Epithelial cell of esophagus (primary cell): ENCODE measurements at regions not wholly inside any gene's neighbourhood (a gene's known extent, or its start where the extent isn't known, plus 50 kb on each side); places are given as distances from the start of the nearest gene placed in this dataset.

Experiments used
- DNase-seq: peaks from one replicate; pipeline ENCODE4 v3.0.0; 2010; ENCODE audit warnings: low read depth
- H3K4me3 ChIP-seq: 2 replicates; pipeline ENCODE4 v1.5.1; 2011; ENCODE audit warnings: mild to moderate bottlenecking, low read length, control low read depth
- TF ChIP-seq, protein P1 (sequence below): IDR thresholded peaks from 2 replicates; pipeline ENCODE4 v1.5.1; 2011; ENCODE audit warnings: low read depth, mild to moderate bottlenecking, low read length, control low read depth, inconsistent platforms; ENCODE audit not compliant: insufficient read depth; ENCODE audit errors: missing control alignments

- no peak for DNase-seq
Observed at GRCh38 chr14:76974365-76974764, 54.1 kb downstream of the IRF2BPL start.

DNA sequence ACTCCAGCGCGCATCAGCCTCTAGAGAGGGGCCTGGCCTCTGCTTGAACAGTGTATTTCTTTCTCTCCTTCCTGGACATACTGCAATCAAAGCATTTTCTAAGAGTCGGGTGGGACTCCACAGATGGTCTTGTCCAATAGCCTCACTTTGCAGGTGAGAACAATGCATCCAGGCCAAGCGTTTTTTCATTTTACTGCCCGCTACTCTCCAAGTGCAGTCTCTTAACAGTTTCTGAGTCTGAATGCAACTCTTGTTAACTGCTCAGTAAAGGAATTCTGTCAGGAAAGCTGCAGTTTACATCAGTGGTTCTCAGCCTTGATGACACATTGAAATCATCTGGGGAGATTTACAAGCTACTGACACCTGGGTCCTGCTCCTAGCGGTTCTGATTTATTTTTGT lies 57.0 kb downstream of the IRF2BPL start:
- TF ChIP-seq, protein P1, sequence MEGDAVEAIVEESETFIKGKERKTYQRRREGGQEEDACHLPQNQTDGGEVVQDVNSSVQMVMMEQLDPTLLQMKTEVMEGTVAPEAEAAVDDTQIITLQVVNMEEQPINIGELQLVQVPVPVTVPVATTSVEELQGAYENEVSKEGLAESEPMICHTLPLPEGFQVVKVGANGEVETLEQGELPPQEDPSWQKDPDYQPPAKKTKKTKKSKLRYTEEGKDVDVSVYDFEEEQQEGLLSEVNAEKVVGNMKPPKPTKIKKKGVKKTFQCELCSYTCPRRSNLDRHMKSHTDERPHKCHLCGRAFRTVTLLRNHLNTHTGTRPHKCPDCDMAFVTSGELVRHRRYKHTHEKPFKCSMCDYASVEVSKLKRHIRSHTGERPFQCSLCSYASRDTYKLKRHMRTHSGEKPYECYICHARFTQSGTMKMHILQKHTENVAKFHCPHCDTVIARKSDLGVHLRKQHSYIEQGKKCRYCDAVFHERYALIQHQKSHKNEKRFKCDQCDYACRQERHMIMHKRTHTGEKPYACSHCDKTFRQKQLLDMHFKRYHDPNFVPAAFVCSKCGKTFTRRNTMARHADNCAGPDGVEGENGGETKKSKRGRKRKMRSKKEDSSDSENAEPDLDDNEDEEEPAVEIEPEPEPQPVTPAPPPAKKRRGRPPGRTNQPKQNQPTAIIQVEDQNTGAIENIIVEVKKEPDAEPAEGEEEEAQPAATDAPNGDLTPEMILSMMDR = no peak
- H3K4me3 ChIP-seq = no peak overlapping the region
- DNase-seq = no peak

More at GRCh38 chr14:76974365-76974764, 54.1 kb downstream of the IRF2BPL start:
- TF ChIP-seq, protein P1 = no peak
- H3K4me3 ChIP-seq = no peak overlapping the region

GRCh38 chr14:76968621-76969063 lies 59.9 kb downstream of the IRF2BPL start:
- TF ChIP-seq, protein P1 = no peak
- H3K4me3 ChIP-seq = no peak overlapping the region
- DNase-seq = no peak

DNA sequence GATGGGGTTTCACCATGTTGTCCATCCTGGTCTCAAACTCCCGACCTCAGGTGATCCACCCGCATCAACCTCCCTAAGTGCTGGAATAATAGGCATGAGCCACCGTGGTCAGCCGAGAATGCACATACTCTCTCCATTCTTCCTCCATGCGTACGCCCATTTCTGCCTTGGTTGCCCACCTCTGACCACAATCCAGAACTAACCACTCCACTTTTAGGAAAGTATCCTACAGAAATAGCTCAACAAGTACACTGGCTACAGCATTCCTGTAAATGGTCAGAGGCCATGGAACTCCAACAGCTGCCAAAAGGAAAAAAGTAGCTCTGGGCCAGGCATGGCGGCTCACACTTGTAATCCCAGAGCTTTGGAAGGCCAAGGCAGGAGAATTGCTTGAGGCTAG lies 60.7 kb downstream of the IRF2BPL start:
- no peak overlapping the region for H3K4me3 ChIP-seq
- DNase-seq = no peak
- TF ChIP-seq, protein P1 = no peak

GRCh38 chr14:76965232-76965631 lies 63.3 kb downstream of the IRF2BPL start:
- DNase-seq = no peak
- H3K4me3 ChIP-seq = no peak overlapping the region
- TF ChIP-seq, protein P1 = no peak

DNA sequence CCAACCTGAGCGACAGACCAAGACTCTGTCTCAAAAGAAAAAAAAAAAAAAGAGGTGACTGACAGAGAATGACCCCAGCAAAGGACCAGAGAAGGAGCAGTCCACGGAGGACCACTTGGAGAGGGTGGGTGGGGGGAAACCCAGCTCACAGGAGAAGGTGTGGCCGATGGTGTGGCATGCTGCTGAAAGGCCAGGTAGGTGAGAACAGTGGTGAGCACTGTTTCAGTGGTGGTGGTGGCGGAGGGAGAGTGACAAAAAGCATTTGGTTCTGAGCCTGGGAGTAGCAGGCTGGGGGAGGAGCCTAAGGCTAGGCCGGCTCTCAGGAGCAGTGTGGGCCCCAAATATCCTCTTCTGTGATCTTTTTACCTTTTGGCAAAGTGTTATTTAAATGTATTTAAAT lies 63.8 kb downstream of the IRF2BPL start:
- TF ChIP-seq, protein P1 = no peak
- DNase-seq = no peak
- H3K4me3 ChIP-seq = no peak overlapping the region

DNA sequence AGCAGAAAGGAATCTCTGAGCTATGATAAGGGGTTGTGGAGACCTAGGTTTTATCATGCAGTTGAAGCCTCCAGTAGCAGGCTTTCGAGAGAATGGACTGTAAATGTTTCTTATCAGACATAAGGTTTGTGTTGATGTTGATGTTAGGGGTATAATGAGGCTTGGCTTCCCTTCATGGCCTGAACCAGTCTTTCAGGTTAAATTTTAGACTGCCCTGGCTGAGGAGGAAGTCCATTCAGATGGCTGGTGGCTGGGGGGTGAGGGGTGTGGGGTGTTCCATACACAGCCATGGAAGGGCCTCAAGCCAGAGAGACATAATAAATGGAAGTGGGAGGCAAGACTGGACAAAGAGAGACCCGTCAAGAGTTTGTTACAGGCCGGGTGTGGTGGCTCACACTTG lies 65.1 kb downstream of the IRF2BPL start:
- TF ChIP-seq, protein P1 = no peak
- no peak overlapping the region for H3K4me3 ChIP-seq
- DNase-seq = no peak
